ENCODE measurements at regions not wholly inside any gene's neighbourhood (a gene's known extent, or its start where the extent isn't known, plus 50 kb on each side); places are given as distances from the start of the nearest gene placed in this dataset.
A peak's percentile ranks its signal among the peaks of the same experiment; 100 is the strongest.

GRCh38 chr3:70120357-70120966, 120.9 kb downstream of the SAMMSON start:
- peak; percentile 11 for DNase-seq

GRCh38 chr3:70127192-70127591, 127.7 kb downstream of the SAMMSON start:
- no peak for DNase-seq

GRCh38 chr3:70137366-70137765, 137.8 kb downstream of the SAMMSON start:
- DNase-seq: no peak

- no peak for DNase-seq
Measured at GRCh38 chr3:70138606-70139005, 139.1 kb downstream of the SAMMSON start.
